ENCODE measurements at regions not wholly inside any gene's neighbourhood (a gene's known extent, or its start where the extent isn't known, plus 50 kb on each side); places are given as distances from the start of the nearest gene placed in this dataset.
"Not testable (repeated sequence)": the region's sequence is repeated elsewhere in the genome, so short reads cannot be mapped to it uniquely, and the experiment has no call there.

DNA sequence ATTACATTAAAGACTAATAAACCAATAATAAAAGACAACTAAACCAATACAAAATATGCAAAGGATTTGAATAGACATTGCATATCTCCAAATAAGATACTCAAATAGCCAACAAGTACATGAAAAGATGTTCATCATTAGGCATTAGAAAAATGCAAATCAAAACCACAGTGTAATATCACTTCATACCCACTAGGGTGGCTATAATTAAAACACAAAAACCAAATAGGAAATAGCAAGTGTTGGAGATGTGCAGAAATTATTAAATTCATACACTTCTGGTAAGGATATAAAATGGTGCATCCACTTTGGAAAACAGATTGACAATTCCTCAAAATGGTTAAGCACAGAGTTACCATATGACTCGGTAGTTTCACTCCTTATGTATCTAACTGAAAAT lies 860.8 kb upstream of the DIAPH2 start:
- no peak for DNase-seq

DNA sequence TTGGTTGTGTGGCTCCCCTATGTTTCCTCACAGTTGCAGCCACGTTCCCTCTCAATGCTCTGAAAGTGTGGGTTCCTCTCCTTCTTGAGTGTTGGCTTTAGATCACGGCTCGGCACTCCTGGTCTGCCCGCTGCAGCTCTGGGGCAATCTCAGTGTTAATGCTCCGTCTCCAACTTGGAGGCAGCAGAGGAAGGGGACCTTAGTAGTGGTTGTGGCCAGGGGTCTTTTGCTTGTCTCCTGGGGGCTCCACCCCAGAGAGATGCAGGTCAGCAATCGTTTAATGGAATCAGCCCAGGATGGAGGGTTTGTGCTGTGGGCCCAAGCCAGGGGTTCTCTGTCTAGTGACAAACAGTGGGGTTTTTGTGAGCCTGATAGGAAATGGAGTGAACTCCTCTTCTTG lies 849.4 kb upstream of the DIAPH2 start:
- DNase-seq, result no peak

GRCh38 chrX:95836517-95836916 lies 848.1 kb upstream of the DIAPH2 start:
- no peak for DNase-seq

GRCh38 chrX:95841863-95842262 lies 842.8 kb upstream of the DIAPH2 start:
- no peak for DNase-seq

- DNase-seq, result no peak
Measured at GRCh38 chrX:95860127-95860526, 824.5 kb upstream of the DIAPH2 start.

- no peak for DNase-seq
Measured at GRCh38 chrX:95875661-95876060, 809.0 kb upstream of the DIAPH2 start.

DNA sequence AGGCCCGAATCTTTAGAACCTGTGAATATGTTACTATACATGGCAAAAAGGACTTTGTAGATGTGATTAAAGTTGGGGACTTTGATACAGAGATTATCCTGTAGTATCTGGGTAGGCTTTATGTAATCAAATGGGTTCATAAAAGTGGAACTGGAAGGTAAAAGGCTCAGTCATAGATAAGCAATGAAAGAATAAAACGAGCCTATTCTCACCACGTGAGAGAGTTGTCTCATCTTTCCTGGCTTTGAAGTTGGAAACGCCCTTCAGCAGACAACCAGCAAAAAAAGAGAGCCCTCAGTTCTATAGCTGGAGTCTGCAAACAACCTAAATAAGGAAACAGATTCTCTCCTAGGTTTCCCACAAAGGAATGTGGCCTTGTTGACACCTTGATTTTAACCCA lies 805.8 kb upstream of the DIAPH2 start:
- no peak for DNase-seq

- DNase-seq, result no peak
Measured at GRCh38 chrX:95884186-95884585, 800.5 kb upstream of the DIAPH2 start.

GRCh38 chrX:95885074-95885473 lies 799.6 kb upstream of the DIAPH2 start:
- no peak for DNase-seq

DNA sequence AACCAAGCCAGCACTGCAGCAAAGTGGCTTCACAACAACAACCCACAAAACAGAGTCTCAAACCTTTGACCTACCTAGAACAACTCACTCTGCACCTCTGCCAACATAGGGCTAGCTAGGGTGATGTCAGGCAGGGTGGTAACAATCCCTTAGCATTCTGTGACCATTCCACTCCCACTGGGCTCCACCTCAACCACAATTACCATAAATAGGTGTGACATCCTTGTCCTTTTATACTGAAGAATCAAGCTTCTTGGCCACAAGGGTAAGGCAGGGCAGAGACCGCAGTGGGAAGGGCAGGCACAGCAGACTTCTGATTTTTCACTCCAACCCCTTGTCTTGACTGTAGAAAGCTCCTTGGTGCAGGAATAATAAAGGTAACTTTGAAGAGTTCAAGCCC lies 795.4 kb upstream of the DIAPH2 start:
- DNase-seq, result no peak

DNA sequence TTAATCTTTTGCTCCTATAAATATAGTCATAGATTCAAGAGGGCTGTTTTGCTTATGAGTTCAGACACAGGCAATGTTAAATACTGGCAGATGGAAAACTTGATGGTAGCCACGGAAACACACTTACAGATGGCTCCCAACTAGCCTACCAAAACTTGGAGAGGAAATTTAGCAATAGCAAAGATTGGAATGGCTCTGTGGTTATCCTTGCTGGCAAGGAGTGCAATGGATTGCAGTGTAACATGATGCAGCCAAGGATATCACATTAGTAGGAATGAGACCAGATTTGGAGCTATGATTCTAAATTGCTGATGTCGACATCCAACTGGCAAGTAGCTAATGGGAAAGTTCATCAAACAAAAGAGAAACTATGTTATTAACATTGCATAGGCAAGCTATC lies 791.0 kb upstream of the DIAPH2 start:
- no peak for DNase-seq

DNA sequence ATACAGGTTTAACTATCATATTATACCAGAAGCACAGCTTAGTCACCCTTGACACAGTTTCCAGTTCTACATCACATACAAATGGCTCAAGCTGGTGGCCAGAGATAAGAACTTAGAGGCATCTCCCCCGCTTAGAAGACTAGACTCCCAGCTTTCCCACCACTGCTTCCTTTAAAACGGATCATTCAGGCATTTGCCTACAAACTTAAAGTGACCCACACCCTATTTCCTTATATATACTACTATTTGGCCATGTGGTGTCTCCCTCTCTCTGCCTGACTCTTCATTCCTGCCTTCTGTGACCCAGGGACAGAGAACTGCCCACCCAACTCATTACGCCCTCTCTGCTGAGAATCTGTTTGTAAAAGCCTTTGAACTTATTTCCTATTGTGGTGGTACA lies 781.2 kb upstream of the DIAPH2 start:
- no peak for DNase-seq

- DNase-seq, result no peak
Measured at GRCh38 chrX:95903975-95904374, 780.7 kb upstream of the DIAPH2 start.

GRCh38 chrX:95907081-95907480 lies 777.6 kb upstream of the DIAPH2 start:
- DNase-seq, result no peak

DNA sequence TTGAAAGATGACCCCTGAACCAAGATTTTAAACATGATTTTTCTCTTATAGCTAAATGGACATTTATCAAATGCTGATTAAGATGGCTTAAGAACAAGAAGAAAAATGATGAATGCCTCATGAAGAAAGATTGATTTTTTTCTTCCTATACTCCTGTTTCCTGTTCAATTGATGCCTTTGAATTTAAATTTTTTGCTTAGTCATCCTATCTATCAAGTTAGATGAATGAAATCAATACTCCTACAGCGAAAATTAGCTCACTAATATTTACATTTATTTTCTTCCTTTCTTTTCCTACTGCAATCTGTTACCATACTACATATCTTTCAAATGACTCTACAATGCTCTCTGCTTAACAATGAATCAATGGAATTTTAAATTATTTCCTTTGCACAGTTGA lies 773.6 kb upstream of the DIAPH2 start:
- no peak for DNase-seq

GRCh38 chrX:95919605-95920004 lies 765.0 kb upstream of the DIAPH2 start:
- DNase-seq, result no peak

DNA sequence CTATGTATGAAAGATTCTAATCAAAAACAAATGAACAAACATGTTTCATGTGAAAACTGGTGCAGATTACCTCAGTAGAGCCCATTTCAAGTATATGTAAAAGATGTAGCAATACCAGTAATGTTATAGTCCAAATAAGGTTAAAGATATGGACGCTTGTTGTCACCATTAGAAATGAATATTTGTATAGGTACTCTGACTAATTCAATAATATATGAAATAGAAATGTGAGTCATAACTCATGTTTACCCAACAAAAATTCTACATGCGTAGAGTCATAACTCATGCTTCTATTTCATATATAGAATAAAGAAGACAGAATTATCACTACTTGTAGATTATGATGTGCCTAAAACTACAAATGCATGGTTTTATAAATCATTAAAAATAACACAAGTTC lies 739.1 kb upstream of the DIAPH2 start:
- DNase-seq, result no peak

DNA sequence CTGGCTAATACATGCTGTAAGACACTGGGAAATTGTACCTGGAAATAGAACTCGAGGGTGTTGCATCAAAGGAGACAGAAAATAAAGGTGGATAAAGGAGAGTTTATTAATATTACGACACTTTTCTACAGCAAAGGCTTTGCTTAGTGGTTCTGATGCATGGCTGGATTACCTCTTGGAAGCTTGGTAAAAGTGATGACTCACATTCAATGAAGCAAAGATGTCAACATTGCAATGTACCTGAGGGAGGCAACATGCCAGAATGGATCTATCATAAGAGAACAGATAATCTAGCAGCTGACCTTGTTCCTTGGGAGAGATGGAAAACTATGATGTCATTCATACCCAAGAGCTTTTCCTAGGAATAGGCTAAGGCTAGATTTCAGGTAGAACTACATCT lies 735.1 kb upstream of the DIAPH2 start:
- DNase-seq, result no peak

DNA sequence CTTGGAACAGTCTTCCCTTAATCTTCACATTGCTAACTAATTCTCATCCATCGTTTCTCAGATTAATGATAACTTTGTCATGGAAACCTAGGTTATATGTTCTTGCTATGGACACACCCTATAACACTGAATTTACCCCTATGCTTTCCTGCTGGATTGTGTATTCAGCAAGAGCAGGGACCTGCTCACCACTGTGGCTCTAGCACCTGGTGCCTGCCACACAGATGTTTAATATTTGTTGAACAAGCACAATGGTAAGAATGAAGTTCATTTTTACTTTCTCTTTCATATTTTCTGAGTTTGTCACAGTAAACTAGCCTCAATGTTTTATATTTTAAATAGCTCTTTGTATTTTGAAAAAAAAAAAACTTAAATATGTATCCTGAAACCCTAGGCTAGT lies 734.0 kb upstream of the DIAPH2 start:
- no peak for DNase-seq

DNA sequence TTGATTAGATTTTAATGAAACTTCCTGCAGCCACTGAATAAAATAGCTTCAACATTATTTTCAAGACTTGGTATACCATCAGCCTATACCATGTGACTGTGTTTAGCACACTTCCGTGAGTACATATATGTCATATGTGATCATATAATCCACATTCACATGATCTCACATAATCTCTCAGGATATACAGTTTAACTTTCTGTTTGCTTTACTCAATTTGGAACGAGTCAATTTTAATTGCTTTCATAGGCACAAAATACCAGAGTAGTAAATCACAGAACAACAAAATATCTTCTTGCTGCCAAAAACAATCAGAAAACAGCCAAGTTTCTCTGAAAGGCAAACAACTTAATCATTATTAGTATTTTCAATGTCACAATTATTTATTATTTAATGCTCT lies 731.1 kb upstream of the DIAPH2 start:
- no peak for DNase-seq

DNA sequence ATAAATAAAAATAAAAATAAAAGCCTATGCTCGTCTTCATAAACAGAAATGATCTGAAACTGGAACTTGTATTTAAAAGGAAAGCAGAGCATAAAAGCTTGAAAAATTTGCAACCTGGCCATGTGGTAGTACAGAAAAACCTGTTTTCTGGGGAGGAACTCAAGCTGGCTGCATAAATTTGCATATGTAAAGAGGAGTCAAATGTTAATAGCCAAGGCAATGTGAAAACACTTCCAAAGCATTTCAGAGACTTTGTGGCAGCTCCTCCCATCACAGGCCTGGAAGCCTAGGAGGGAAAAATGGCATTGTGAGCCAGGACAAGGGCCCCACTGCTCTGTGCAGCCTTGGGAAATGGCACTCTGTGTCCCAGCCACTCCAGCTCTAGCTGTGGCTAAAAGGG lies 727.9 kb upstream of the DIAPH2 start:
- no peak for DNase-seq

- not testable (repeated sequence) for DNase-seq
Measured at GRCh38 chrX:95973456-95974095, 711.1 kb upstream of the DIAPH2 start.

DNA sequence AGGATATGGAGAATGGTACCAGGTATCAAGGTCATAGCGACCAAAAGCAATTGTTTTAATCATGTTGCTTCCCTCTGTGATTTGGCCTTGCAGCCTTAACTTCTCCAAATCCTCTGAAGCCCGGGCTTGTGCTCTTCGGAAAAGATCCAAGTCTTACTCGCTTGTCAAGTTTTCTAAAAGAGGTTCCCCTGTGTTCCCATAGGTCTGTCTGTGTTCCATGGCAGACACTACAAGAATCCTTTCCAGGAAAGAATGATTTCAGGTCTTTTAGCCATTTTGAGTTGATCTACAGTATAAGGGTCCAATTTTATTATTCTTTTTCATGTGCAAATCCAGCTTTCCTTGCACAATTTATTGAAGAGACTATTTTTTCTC lies 710.6 kb upstream of the DIAPH2 start:
- DNase-seq, result no peak

DNA sequence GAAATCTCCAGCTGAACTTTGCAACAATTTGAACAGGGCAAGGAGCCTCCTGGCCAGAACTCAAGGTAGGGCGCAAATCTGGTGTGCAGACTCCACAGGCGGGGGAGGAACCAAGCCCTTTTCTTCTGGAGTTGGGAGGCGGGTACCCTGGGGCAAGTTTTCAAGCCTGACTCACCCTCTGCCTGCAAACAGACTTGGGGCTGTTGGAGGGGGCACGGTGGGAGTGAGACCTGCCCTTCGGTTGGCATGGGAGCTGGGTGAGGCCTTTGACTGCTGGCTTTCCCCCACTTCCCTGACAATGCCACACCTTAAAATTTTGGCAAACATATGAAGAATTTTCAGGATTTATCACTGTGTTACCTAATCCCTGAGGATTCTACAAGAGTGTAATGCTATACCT lies 709.8 kb upstream of the DIAPH2 start:
- no peak for DNase-seq

DNA sequence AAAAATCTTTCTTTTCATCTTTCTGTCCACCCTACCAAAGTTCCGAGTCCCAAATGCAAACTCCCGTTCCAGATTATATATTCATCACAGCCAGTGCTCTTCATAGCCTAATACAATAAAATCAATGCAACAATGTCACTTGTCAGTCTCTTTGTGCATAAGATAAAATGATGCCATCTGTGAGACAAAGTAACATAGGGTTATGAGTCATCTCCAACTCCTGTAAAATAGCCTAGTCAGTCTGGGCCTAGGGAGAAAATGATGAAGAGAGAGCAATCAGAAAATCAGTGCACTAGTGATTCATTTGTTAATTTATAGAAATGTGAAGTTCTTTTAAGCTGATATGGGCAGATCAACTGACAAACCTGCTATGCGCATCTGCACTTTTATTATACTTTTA lies 689.1 kb upstream of the DIAPH2 start:
- no peak for DNase-seq

GRCh38 chrX:95996294-95996693 lies 688.3 kb upstream of the DIAPH2 start:
- no peak for DNase-seq

Measured in NCI-H2081 treated with DMSO at 0.1 percent for 48 hours (cell line).